GM12865 (cell line): ENCODE measurements at regions not wholly inside any gene's neighbourhood (a gene's known extent, or its start where the extent isn't known, plus 50 kb on each side); places are given as distances from the start of the nearest gene placed in this dataset.
A peak's percentile ranks its signal among the peaks of the same experiment; 100 is the strongest.

Source experiments
- DNase-seq: peaks from one replicate; pipeline ENCODE4 v3.0.0; 2010; ENCODE audit warnings: low read depth
- H3K4me3 ChIP-seq: 2 replicates; pipeline ENCODE4 v1.5.1; 2011; ENCODE audit warnings: mild to moderate bottlenecking, low read depth, low read length, control low read depth
- TF ChIP-seq, protein P1 (sequence below): IDR thresholded peaks from 2 replicates; pipeline ENCODE4 v1.5.1; 2011; ENCODE audit warnings: low read length, control low read depth, low read depth, inconsistent platforms; ENCODE audit not compliant: insufficient read depth; ENCODE audit errors: missing control alignments

DNA sequence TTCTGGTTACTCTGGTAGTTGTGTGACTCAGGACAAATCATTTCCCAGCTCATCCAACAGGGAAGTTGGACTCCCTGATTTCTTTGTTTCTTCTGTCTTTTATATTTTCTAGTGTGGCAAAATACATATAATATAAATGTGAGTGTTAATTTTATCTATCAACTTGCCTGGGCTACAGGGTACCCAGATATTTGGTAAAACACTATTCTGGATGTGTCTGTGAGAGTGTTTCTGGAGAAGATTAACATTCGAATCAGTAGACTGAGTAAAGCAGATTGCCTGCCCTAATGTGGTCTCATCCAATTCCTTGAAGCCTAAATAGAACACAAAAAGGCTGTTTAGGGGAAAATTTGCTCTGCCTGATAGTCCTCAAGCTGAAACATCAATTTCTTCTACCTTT, 91.1 kb upstream of the EPCAM start:
- TF ChIP-seq, protein P1, sequence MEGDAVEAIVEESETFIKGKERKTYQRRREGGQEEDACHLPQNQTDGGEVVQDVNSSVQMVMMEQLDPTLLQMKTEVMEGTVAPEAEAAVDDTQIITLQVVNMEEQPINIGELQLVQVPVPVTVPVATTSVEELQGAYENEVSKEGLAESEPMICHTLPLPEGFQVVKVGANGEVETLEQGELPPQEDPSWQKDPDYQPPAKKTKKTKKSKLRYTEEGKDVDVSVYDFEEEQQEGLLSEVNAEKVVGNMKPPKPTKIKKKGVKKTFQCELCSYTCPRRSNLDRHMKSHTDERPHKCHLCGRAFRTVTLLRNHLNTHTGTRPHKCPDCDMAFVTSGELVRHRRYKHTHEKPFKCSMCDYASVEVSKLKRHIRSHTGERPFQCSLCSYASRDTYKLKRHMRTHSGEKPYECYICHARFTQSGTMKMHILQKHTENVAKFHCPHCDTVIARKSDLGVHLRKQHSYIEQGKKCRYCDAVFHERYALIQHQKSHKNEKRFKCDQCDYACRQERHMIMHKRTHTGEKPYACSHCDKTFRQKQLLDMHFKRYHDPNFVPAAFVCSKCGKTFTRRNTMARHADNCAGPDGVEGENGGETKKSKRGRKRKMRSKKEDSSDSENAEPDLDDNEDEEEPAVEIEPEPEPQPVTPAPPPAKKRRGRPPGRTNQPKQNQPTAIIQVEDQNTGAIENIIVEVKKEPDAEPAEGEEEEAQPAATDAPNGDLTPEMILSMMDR, result no peak
- H3K4me3 ChIP-seq, result no peak overlapping the region
- no peak for DNase-seq

DNA sequence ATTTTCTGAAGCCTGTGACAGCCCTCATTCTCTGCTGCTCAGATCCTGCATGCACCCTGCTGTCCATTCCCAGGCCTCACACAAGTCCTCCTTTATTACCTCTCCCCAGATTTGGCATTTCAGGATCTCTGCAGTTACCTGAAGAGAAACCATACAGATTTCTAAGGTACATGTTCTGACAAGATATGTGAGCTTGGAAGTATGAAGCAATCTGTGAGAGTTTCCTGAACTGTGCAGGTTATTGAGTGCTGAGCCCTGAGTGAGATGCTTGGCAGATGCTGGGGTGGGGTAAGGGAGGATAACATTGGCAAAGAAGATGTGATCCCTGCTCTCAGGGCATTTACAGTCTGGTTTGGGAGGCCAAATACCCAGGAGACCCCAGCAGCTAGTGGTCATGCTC, 91.9 kb upstream of the EPCAM start:
- no peak for DNase-seq

DNA sequence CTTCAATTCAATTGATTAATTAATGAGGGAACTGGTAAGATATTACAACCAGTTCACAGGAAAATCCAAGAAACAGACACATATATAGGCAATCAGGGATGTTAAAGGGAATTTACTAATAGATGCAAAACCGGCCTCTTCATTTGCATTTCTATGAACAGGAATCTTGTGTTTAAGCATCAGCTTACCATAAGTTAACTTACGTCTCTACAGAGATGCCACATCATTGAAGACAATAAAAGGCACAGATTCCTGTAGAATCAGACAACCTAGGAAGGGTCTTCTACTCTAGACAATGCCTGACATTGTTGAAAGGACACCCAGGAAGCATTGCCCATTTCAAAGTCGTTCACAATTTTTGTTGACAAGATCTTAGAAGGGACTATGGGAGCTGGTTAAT, 93.0 kb upstream of the EPCAM start:
- no peak for DNase-seq
- H3K4me3 ChIP-seq, result no peak overlapping the region
- TF ChIP-seq, protein P1, result no peak

More for the DNA sequence above, 91.9 kb upstream of the EPCAM start:
- TF ChIP-seq, protein P1, result no peak
- no peak overlapping the region for H3K4me3 ChIP-seq

DNA sequence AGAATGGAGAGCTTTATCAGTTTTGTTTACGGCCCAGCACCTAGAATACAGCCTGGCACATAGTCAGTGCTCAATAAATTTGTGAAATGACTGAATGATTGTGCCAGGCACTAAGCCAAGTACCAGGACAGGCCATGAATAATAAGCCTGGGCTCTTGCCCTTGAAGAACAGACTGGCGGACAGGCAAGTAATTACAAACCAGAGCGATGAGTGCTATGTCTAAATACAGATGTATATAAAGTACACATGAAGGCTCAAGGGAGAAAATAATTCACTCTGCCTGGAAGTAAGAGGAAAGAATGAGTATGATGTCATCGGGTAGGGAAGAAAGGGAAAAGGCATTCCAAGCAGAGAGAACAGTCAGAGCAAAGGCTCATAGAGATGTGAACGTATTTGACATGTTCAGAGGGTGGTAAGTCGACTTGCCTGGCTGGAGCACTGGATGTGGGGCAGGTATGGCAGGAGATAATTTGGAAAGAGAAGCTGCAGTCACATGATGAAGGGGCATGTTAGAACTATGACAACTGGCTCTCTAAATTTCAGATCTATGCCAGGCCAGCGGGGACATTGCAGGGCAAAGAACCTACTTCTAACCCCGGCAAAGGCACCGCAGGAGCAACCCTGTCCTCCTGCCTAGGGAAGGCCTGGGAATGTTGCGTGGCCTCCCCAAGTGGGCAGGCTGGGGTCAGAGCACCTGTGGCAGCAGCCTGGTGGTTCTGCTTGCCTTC, 94.9 kb upstream of the EPCAM start:
- no peak overlapping the region for H3K4me3 ChIP-seq
- TF ChIP-seq, protein P1, result no peak
- no peak for DNase-seq

GRCh38 chr2:47272905-47273758, 96.0 kb upstream of the EPCAM start:
- TF ChIP-seq, protein P1, result no peak
- H3K4me3 ChIP-seq, result peak overlapping the region; percentile 67
- no peak for DNase-seq

DNA sequence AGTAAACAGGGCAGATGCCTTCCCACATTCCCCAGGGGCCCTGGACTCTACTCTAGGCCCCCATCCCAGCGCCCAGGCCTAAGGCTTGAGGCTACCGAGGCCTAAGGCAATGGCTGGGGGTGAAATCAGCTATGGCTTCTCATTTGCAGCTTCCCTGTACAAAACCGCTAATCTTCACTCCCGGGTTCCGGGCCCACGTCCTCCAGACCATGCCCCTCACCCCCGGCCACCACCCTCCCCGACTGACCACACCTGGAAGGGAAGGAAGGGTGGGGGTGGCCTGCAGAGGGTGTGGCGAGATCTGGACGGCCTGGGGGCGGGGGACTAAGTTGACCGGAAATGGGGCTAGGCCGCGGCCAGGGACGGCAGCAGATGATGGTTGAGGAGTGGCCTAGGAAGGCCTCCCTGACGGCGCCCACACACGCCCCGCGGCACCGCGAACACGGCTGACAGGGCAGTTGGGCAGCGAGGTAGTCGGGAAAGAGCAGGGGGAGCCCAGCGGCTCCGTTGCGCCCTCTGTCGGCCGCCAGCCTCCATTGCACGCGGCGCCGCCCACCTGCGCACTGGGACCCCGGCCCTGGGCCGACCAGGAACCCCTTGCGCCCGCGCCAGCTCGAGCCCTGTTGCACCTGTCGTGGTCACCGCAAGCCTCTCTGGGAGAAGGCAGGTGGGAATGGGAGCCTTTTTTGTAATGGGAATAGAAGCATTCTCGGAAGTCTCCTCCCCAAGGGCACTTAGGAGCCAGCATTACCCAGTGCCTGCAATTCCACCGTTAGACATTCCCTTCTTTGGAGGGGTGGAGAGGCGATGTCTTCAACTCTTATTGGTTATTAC, 95.9 kb upstream of the CALM2 start:
- DNase-seq, result peak; percentile 69
- peak overlapping the region; percentile 67 for H3K4me3 ChIP-seq
- TF ChIP-seq, protein P1, result peak; percentile 98
